Muscle of leg (tissue), 3 donors: ENCODE measurements at regions not wholly inside any gene's neighbourhood (a gene's known extent, or its start where the extent isn't known, plus 50 kb on each side); places are given as distances from the start of the nearest gene placed in this dataset.
"Not testable (repeated sequence)": the region's sequence is repeated elsewhere in the genome, so short reads cannot be mapped to it uniquely, and the experiment has no call there.

Experiments
- DNase-seq: peaks from one replicate; pipeline ENCODE4 v3.0.0; 2013
- H3K27ac ChIP-seq: one replicate; pipeline ENCODE4 v1.5.1; 2013; ENCODE audit warnings: mild to moderate bottlenecking, low read length, control low read depth
- H3K27me3 ChIP-seq: one replicate; pipeline ENCODE4 v1.6.1; 2013; ENCODE audit warnings: low read length; ENCODE audit not compliant: control insufficient read depth, insufficient read depth
- H3K36me3 ChIP-seq: one replicate; pipeline ENCODE4 v1.6.1; 2013; ENCODE audit warnings: low read length; ENCODE audit not compliant: control insufficient read depth, insufficient read depth
- H3K4me1 ChIP-seq: one replicate; pipeline ENCODE4 v1.6.1; 2013; ENCODE audit warnings: low read length; ENCODE audit not compliant: control insufficient read depth, insufficient read depth
- H3K4me3 ChIP-seq: one replicate; pipeline ENCODE4 v1.5.1; 2013; ENCODE audit warnings: low read length, control low read depth
- H3K9me3 ChIP-seq: replicated peaks from 2 replicates; pipeline ENCODE4 v1.6.1; 2013; ENCODE audit warnings: low read depth, low read length; ENCODE audit not compliant: control insufficient read depth
- WGBS: methylation state at CpG from one replicate; pipeline ENCODE4 v1.1.5; 2013; ENCODE audit warnings: missing lambda C conversion rate; ENCODE audit not compliant: insufficient coverage; 5-methylcytosine and 5-hydroxymethylcytosine counted together

DNA sequence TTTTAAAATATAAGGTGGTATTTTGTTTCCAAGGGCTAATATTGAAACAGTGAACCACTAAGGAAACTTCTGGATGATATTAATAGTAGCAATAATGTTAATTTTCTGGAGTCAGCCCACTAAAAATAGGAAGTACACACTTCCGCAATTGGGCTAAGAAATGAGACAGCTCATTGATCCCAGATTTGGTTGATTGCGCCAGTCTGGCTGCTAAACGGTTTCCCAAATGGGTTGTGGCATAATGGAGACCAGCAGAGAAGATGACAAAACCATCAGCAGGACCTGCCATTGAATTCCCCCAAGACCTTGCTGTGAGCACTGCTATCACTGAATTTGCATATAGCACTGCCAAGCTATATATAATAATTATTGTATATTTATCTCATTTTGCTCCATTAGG lies 71.2 kb upstream of the SGK1 start:
- Histone ChIP-seq H3K4me3 (no peak overlapping the region), H3K27ac (no peak overlapping the region), H3K4me1 (no peaks in the 10 kb centered on the region), H3K36me3 (no peaks in the 10 kb centered on the region), H3K27me3 (no peaks in the 10 kb centered on the region), H3K9me3 (no peaks in the 10 kb centered on the region)
- DNase-seq, result peak; percentile 22
- WGBS, result 100% methylated on average over 2 of the region's 3 CpGs

DNA sequence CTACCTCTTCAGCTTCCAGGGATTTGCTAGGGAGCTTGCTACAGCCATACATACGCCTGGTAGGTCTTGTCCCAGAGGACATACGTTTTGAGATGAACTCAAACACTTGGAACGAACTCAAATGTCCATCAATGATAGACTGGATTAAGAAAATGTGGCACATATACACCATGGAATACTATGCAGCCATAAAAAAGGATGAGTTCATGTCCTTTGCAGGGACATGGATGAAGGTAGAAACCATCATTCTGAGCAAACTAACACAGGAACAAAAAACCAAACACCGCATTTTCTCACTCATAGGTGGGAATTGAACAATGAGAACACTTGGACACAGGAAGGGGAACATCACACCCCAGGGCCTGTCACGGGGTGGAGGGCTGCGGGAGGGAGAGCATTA lies 68.6 kb upstream of the SGK1 start:
- H3K4me1 ChIP-seq, result not testable (repeated sequence)
- 60% methylated on average over 1 of the region's 6 CpGs for WGBS

DNA sequence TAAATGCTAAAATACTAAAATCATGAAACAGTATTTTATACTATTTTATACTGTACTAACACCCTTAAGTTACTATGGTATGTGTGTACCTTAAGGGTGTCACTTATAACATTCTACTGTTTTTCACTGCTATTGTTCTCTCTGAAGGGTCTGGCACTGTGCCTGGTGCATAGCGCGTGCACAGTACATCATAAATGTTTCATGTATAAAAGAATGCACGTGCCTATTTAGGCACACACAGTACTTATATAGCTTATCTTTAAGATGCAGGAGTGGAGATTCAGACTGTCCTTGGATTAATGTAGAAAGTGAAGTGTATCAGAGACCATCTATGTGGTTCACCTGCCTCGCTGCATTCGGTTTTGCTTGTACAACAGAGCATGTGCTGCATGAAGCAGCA lies 64.0 kb upstream of the SGK1 start:
- DNase-seq, result peak; percentile 17
- Histone ChIP-seq H3K27ac (no peak overlapping the region), H3K9me3 (no peaks in the 10 kb centered on the region), H3K36me3 (no peaks in the 10 kb centered on the region), H3K4me1 (no peaks in the 10 kb centered on the region), H3K4me3 (no peak overlapping the region), H3K27me3 (no peaks in the 10 kb centered on the region)
- WGBS, result 75% methylated on average over 2 of the region's 5 CpGs

More for the DNA sequence above, 68.6 kb upstream of the SGK1 start:
- not testable (repeated sequence) for H3K4me3 ChIP-seq, DNase-seq, H3K27ac ChIP-seq, H3K36me3 ChIP-seq, H3K9me3 ChIP-seq, H3K27me3 ChIP-seq

DNA sequence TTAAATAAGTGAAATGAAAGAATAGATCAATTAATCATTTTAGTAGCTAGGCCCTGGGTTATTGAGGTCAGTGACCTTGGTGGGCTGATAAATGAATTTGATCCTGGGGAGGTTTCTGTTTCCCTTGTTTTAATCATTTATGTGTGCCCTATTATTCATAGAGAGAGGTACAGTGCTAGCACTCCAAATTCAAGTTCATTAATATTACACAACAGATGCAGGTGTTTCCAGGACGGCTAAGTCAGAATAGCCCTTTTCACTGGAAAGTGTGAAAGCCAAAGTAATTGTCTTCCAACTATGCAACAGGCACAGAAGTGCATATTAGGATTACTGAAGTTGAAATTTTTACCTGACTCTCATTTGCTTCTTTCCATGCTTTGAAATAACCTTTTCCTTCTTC lies 61.7 kb upstream of the SGK1 start:
- no peaks in the 10 kb centered on the region for H3K9me3 ChIP-seq
- H3K4me3 ChIP-seq, result no peak overlapping the region
- no peak overlapping the region for H3K27ac ChIP-seq
- no peak for DNase-seq
- H3K36me3 ChIP-seq, result no peaks in the 10 kb centered on the region
- no peaks in the 10 kb centered on the region for H3K27me3 ChIP-seq
- no CpG with 5 or more reads among the region's 1 CpG for WGBS
- no peaks in the 10 kb centered on the region for H3K4me1 ChIP-seq

DNA sequence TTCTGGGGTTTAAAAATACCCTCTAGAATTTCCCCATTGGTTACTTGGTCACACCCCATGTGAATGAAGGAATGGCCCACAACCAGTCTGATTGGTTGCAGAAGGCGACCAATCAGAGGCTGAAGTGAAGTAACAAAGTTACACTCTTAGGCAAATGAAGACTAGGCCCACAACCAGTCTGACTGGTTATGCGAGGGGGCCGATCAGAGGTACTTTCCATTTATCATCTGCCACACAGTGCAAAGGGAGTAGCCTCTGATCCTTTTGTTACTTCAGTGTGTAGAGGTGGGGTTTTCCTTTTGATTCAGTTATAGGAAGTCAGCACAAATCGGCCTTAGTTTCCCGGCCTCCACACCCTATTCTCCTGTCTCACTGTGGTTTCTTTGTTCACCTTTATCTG lies 61.2 kb upstream of the SGK1 start:
- no CpG with 5 or more reads among the region's 5 CpGs for WGBS
- Histone ChIP-seq H3K27ac (no peak overlapping the region), H3K4me1 (no peaks in the 10 kb centered on the region), H3K27me3 (no peaks in the 10 kb centered on the region), H3K36me3 (no peaks in the 10 kb centered on the region), H3K9me3 (no peaks in the 10 kb centered on the region), H3K4me3 (no peak overlapping the region)
- DNase-seq, result no peak

DNA sequence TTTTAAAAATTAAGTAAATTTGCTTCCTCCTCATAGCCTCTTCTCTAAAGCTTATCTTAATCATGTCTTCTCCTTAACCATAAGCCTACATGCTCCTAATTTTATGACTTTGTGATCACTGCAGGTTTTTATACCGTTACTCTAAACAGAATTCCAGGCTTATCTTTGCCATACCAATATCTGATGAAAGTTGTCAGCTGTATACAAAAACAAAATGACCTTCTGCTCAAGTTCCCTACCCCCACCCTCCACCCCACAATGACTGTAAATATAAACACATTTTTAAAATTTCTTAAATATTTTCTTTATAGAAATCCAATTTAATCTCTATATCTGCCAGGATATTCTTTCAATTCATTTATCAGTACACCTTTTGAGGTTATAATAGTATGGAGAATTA lies 60.5 kb upstream of the SGK1 start:
- no CpG with 5 or more reads among the region's 1 CpG for WGBS
- Histone ChIP-seq H3K4me1 (no peaks in the 10 kb centered on the region), H3K4me3 (no peak overlapping the region), H3K36me3 (no peaks in the 10 kb centered on the region), H3K27me3 (no peaks in the 10 kb centered on the region), H3K27ac (no peak overlapping the region), H3K9me3 (no peaks in the 10 kb centered on the region)
- DNase-seq, result no peak

DNA sequence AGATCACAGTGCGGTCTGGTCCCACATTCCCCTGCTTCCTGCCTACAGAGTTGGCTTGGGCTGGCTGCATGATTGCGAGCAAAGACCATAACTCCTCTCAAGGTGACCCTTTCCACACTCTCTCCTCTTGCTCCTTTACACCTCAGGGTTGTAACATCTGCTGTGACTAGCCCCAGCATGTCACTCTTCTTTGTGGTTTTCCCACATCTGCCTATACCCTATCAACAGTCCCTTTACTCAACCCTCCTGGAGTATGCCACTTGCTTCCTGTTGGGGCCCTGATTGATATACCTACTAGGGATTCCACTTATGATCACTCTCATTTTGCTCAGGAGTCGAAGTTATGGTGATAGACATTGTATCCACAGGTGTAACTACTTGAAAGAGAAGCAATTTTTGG lies 58.9 kb upstream of the SGK1 start:
- H3K4me1 ChIP-seq, result no peaks in the 10 kb centered on the region
- DNase-seq, result no peak
- H3K27me3 ChIP-seq, result no peaks in the 10 kb centered on the region
- H3K4me3 ChIP-seq, result no peak overlapping the region
- no peaks in the 10 kb centered on the region for H3K9me3 ChIP-seq
- WGBS, result 40% methylated on average over 2 of the region's 3 CpGs
- no peak overlapping the region for H3K27ac ChIP-seq
- H3K36me3 ChIP-seq, result no peaks in the 10 kb centered on the region

DNA sequence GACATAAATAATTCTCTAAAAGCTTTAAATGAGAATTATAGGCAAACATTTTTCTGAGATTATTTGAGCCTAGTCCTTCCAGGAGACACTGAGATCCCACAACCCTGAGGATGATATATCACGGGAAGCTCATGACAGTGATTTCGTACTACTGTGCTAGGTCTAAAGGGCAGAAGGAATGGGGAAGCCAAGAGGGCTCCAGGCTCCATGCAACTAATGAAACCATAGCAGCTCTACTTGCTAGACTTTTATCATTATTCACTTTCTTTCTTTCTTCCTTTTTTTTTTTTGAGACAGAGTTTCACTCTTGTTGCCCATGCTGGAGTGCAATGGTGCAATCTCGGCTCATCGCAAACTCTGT lies 57.3 kb upstream of the SGK1 start:
- WGBS, result 90% methylated on average over 4 of the region's 4 CpGs
- Histone ChIP-seq H3K4me1 (no peaks in the 10 kb centered on the region), H3K4me3 (no peak overlapping the region), H3K9me3 (no peaks in the 10 kb centered on the region), H3K27me3 (no peaks in the 10 kb centered on the region), H3K36me3 (no peaks in the 10 kb centered on the region), H3K27ac (no peak overlapping the region)
- no peak for DNase-seq

DNA sequence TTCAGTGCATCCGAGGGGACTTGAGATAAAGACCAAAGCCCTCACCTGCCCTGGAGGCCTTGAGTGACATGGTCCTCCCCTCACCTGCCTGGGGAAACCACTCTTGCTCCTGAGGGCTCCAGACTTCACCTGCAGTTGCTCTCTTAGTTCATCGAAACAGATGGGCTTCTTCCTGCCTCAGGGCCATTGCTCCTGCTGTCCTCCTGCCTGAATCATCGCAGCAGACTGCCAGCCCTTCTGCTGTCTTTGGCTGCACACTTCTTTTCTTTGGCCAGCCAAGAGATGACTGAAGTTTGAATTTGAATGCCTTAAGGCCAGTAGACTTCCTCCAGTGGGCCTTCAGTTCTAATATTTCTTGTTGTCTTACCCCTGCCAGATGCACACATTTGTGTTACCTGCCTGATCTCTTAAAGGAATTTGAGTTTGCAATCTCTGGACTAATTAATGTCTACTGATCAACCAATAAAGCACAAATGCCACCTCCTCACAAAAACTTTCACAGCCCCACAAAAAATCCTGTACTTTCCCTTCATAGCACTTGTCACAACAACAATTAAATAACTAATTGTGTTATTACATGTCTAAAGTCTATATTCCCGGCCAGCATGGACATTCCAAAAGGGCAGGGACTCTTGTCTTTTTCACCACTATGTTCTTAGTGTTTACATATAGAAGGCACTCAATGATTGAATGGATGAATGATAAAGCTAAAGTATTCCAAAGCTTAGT lies 56.7 kb upstream of the SGK1 start:
- H3K36me3 ChIP-seq, result no peaks in the 10 kb centered on the region
- H3K4me1 ChIP-seq, result no peaks in the 10 kb centered on the region
- H3K27me3 ChIP-seq, result no peaks in the 10 kb centered on the region
- no peak overlapping the region for H3K4me3 ChIP-seq
- H3K27ac ChIP-seq, result no peak overlapping the region
- 82% methylated on average over 3 of the region's 4 CpGs for WGBS
- DNase-seq, result no peak
- H3K9me3 ChIP-seq, result no peaks in the 10 kb centered on the region

DNA sequence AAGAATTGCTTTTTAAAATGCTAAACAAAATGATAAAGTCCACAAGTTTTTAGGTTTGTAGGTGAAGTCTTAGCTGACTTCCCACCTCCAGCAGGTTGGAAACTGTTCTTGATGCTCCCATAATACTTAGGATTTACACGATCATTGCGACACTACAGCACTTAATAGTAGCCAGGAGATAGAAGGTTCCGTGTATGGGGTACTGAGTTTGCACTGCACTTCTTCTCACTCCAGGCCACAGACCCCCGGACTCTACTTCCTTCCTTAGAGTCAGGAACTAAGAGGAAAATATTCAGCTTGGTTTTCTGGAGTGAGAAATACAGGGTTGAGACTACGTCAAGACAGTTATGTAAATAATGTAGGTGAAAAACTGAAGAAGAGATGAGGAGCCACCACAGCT lies 56.1 kb upstream of the SGK1 start:
- no peaks in the 10 kb centered on the region for H3K4me1 ChIP-seq
- DNase-seq, result no peak
- no peaks in the 10 kb centered on the region for H3K9me3 ChIP-seq
- WGBS, result no CpG with 5 or more reads among the region's 5 CpGs
- H3K36me3 ChIP-seq, result no peaks in the 10 kb centered on the region
- peak overlapping the region; percentile 42 for H3K27ac ChIP-seq
- H3K4me3 ChIP-seq, result no peak overlapping the region
- no peaks in the 10 kb centered on the region for H3K27me3 ChIP-seq
